GM23248 (cell line): ENCODE measurements at regions not wholly inside any gene's neighbourhood (a gene's known extent, or its start where the extent isn't known, plus 50 kb on each side); places are given as distances from the start of the nearest gene placed in this dataset.

Experiments used
- DNase-seq: peaks from one replicate; pipeline ENCODE4 v3.0.0-alpha.2; 2015
- H2AFZ ChIP-seq: fragments of 200-600 bp; sonication (generic); 2 replicates; pipeline ENCODE4 v1.6.1; 2016; ENCODE audit warnings: antibody characterized with exemption
- H3F3A ChIP-seq: fragments of 200-600 bp; sonication (generic); 2 replicates; pipeline ENCODE4 v1.6.1; 2016; ENCODE audit warnings: mild to moderate bottlenecking, antibody characterized with exemption, mixed run types; ENCODE audit not compliant: insufficient read depth
- H3K27ac ChIP-seq: fragments of 200-600 bp; sonication (generic); 2 replicates; pipeline ENCODE4 v1.5.1; 2016; ENCODE audit warnings: mild to moderate bottlenecking
- H3K27me3 ChIP-seq: fragments of 200-600 bp; sonication (generic); replicated peaks from 2 replicates; pipeline ENCODE4 v1.6.1; 2016; ENCODE audit warnings: mild to moderate bottlenecking; ENCODE audit not compliant: insufficient read depth
- H3K36me3 ChIP-seq: fragments of 200-600 bp; sonication (generic); 2 replicates; pipeline ENCODE4 v1.6.1; 2016; ENCODE audit warnings: low read depth, mild to moderate bottlenecking
- H3K4me1 ChIP-seq: fragments of 200-600 bp; sonication (generic); 2 replicates; pipeline ENCODE4 v1.6.1; 2016; ENCODE audit warnings: mild to moderate bottlenecking; ENCODE audit not compliant: insufficient read depth
- H3K4me2 ChIP-seq: fragments of 200-600 bp; sonication (generic); one replicate; pipeline ENCODE4 v1.6.1; 2016; ENCODE audit warnings: mild to moderate bottlenecking; ENCODE audit not compliant: unreplicated experiment
- H3K4me3 ChIP-seq: fragments of 200-600 bp; sonication (generic); 2 replicates; pipeline ENCODE4 v1.5.1; 2016; ENCODE audit warnings: mild to moderate bottlenecking
- H3K79me2 ChIP-seq: fragments of 200-600 bp; sonication (generic); 2 replicates; pipeline ENCODE4 v1.6.1; 2016; ENCODE audit warnings: mild to moderate bottlenecking; ENCODE audit not compliant: insufficient read depth
- H3K9ac ChIP-seq: fragments of 200-600 bp; sonication (generic); 2 replicates; pipeline ENCODE4 v1.6.1; 2016; ENCODE audit warnings: mild to moderate bottlenecking
- H3K9me2 ChIP-seq: fragments of 200-600 bp; sonication (generic); 2 replicates; pipeline ENCODE4 v1.6.1; 2016; ENCODE audit warnings: mixed run types, mild to moderate bottlenecking, moderate library complexity; ENCODE audit not compliant: insufficient read depth
- H3K9me3 ChIP-seq: fragments of 200-600 bp; sonication (generic); one replicate; pipeline ENCODE4 v1.6.1; 2017; ENCODE audit warnings: low read depth
- H4K20me1 ChIP-seq: fragments of 200-600 bp; sonication (generic); 2 replicates; pipeline ENCODE4 v1.6.0; 2016; ENCODE audit not compliant: insufficient read depth
- EZH2 ChIP-seq: fragments of 200-600 bp; sonication (generic); IDR thresholded peaks from 2 replicates; pipeline ENCODE4 v1.6.1; 2018; ENCODE audit warnings: antibody characterized with exemption, mild to moderate bottlenecking; ENCODE audit not compliant: insufficient read depth, poor library complexity, severe bottlenecking
- EZH2phosphoT487 ChIP-seq: fragments of 200-600 bp; sonication (generic); IDR thresholded peaks from 2 replicates; pipeline ENCODE4 v1.6.1; 2018; ENCODE audit warnings: antibody characterized with exemption, moderate library complexity, mild to moderate bottlenecking, low read depth; ENCODE audit not compliant: insufficient read depth
- WGBS, 2 experiments: methylation state at CpG; one replicate each; pipeline ENCODE4 v1.1.6; 2015 to 2017; ENCODE audit warnings: low lambda C conversion rate in 2 of 2, low coverage in 1 of 2; ENCODE audit errors: missing lambda C conversion rate in 2 of 2; 5-methylcytosine and 5-hydroxymethylcytosine counted together
- in situ Hi-C: fragments of 300-500 bp; cut with MboI; formaldehyde crosslinking; loops from 2 replicates; pipeline ENCODE4 v1.15.0; 2020

DNA sequence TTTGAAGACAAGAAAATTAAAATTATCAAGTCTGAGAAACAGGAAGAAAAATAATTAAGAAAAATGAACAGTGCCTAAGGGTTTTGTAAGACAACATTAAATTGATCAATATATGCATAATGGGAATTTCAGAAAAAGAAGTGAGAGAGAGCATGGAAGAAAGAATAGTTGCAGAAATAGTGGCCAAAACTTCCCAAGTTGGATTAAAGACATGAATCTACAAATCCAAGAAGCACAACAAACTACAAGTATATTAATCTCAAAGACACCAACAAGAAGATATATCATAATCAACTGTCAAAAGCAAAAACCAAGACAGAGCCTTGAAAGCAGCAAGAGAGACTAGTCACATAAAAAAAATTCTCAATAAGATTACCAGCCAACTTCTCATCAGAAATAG lies 488.0 kb downstream of the RASEF start:
- TF ChIP-seq EZH2phosphoT487 (no peak), EZH2 (no peak)
- Histone ChIP-seq H3K9me2 (no peaks in the 10 kb centered on the region), H4K20me1 (no peaks in the 10 kb centered on the region), H2AFZ (no peak overlapping the region), H3F3A (no peaks in the 10 kb centered on the region), H3K4me3 (no peak overlapping the region), H3K4me1 (no peaks in the 10 kb centered on the region), H3K79me2 (no peaks in the 10 kb centered on the region), H3K4me2 (no peak overlapping the region), H3K27ac (no peak overlapping the region), H3K27me3 (peaks cover 3% of the 10 kb centered on the region; the same call in 1 of the 2 replicates), H3K9ac (no peak overlapping the region), H3K9me3 (peaks cover 5% of the 10 kb centered on the region), H3K36me3 (no peaks in the 10 kb centered on the region)
- in situ Hi-C loops: no loop called here
- no peak for DNase-seq

DNA sequence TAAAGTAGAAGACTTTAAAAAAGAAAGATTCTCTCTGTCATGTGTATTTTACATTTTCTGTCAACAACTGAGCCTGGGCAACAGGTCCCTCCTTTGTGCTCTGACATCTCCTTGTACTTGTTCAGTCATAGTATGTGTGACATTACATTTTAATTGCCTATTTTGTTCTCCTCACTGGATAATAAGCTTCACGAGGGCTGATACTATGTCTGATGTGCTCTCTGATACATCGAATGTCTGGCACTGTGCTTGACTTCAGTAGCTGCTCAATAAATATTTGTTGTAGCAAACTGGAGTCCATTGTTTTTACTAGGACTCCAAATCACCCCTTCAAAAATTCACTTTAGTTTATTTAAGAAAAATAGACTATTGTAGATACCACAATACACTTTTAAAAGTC lies 482.0 kb downstream of the RASEF start:
- H2AFZ ChIP-seq: no peak overlapping the region
- in situ Hi-C loops: no loop called here
- H3K9ac ChIP-seq: no peak overlapping the region
- no peaks in the 10 kb centered on the region for H3K36me3 ChIP-seq
- 26 to 31% methylated on average over 2 of the region's 2 CpGs for WGBS, 2 experiments
- H3K4me3 ChIP-seq: no peak overlapping the region
- H3K27ac ChIP-seq: no peak overlapping the region
- H4K20me1 ChIP-seq: no peaks in the 10 kb centered on the region
- H3K4me1 ChIP-seq: no peaks in the 10 kb centered on the region
- peaks cover 7% of the 10 kb centered on the region; the same call in 1 of the 2 replicates for H3K27me3 ChIP-seq
- H3K9me3 ChIP-seq: no peaks in the 10 kb centered on the region
- no peak for DNase-seq
- TF ChIP-seq EZH2 (no peak), EZH2phosphoT487 (no peak)
- H3F3A ChIP-seq: no peaks in the 10 kb centered on the region
- H3K4me2 ChIP-seq: no peak overlapping the region
- no peaks in the 10 kb centered on the region for H3K9me2 ChIP-seq
- H3K79me2 ChIP-seq: no peaks in the 10 kb centered on the region

DNA sequence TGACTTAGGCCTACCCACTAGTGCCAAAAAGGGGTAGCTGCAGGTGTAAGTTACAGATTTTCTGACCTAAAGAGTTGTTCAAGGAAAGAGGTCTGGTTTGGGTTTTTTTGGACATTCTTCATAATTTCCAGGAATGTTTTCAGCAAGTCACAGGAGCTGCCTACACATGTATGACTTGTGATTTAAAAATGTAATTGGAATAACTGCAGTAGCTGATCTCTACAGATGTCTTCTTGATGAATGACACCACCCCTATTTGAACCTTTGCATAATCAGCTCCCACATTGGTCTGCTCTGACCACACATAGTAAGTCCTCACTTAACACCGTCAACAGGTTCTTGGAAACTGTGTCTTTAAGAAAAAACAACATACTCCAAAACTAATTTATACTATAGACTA lies 481.4 kb downstream of the RASEF start:
- no peak overlapping the region for H3K4me3 ChIP-seq
- no peak overlapping the region for H3K9ac ChIP-seq
- WGBS, 2 experiments: 12 to 17% methylated on average over 1 of the region's 1 CpG
- no peaks in the 10 kb centered on the region for H3K79me2 ChIP-seq
- no peaks in the 10 kb centered on the region for H3K9me2 ChIP-seq
- no peaks in the 10 kb centered on the region for H3K4me1 ChIP-seq
- H3F3A ChIP-seq: no peaks in the 10 kb centered on the region
- H3K27me3 ChIP-seq: peaks cover 7% of the 10 kb centered on the region; the same call in 1 of the 2 replicates
- no peaks in the 10 kb centered on the region for H3K36me3 ChIP-seq
- H3K4me2 ChIP-seq: no peak overlapping the region
- H4K20me1 ChIP-seq: no peaks in the 10 kb centered on the region
- TF ChIP-seq EZH2phosphoT487 (no peak), EZH2 (no peak)
- H3K9me3 ChIP-seq: no peaks in the 10 kb centered on the region
- in situ Hi-C loops: no loop called here
- no peak overlapping the region for H2AFZ ChIP-seq
- H3K27ac ChIP-seq: no peak overlapping the region
- DNase-seq: no peak

DNA sequence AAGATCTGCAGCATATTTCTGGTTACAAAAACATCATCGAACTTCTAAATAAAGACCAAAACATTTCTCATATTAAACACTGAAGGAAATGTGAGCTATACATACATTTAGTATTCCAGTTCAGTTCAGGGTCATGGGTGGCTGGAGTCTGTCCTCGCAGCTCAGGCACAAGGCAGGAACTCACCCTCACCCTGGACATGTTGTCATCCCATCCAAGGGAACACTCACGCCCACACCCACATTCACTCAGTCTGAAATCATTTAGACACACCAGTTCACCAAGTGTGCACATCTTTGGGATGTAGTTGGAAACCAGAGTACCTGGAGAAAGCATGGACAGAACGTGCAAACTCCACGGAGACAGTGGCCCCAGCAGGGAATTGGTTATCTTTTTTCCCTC lies 481.0 kb downstream of the RASEF start:
- WGBS, 2 experiments: 47 to 48% methylated on average over 5 of the region's 5 CpGs
- in situ Hi-C loops: no loop called here
- peaks cover 7% of the 10 kb centered on the region; the same call in 1 of the 2 replicates for H3K27me3 ChIP-seq

DNA sequence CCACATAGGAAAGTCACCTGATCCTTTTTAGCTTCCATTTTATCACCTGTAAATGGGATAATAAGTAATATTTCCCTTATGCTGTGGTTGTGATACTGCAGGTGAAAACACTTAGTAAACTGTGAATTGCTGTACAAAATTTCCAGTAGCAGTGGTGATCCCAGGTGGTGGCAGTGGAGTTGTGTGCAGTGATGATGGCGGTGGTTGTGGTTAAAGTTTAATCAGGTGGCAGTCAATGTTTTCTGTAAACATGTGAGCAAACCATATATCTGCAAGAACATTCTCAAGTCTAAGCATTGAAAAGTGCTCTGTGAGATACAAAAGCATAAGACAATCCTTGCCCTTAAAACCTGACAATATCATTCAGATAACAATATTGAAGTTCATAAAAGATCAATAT lies 480.2 kb downstream of the RASEF start:
- no peak overlapping the region for H3K27ac ChIP-seq
- no peaks in the 10 kb centered on the region for H3F3A ChIP-seq
- no peaks in the 10 kb centered on the region for H3K4me1 ChIP-seq
- TF ChIP-seq EZH2phosphoT487: no peak
- no peak for TF ChIP-seq EZH2
- H3K79me2 ChIP-seq: no peaks in the 10 kb centered on the region
- no peaks in the 10 kb centered on the region for H3K9me2 ChIP-seq
- no peak overlapping the region for H3K4me2 ChIP-seq
- no peaks in the 10 kb centered on the region for H4K20me1 ChIP-seq
- no peak overlapping the region for H3K9ac ChIP-seq
- 18 to 36% methylated on average over 1 of the region's 1 CpG for WGBS, 2 experiments
- no peaks in the 10 kb centered on the region for H3K36me3 ChIP-seq
- H2AFZ ChIP-seq: no peak overlapping the region
- peaks cover 7% of the 10 kb centered on the region; the same call in 1 of the 2 replicates for H3K27me3 ChIP-seq
- no peaks in the 10 kb centered on the region for H3K9me3 ChIP-seq
- DNase-seq: no peak
- no peak overlapping the region for H3K4me3 ChIP-seq
- in situ Hi-C loops: no loop called here

More for the DNA sequence above, 481.0 kb downstream of the RASEF start:
- Histone ChIP-seq H3K9me2 (no peaks in the 10 kb centered on the region), H3K4me1 (no peaks in the 10 kb centered on the region), H4K20me1 (no peaks in the 10 kb centered on the region), H3K27ac (no peak overlapping the region), H3K9ac (no peak overlapping the region), H3F3A (no peaks in the 10 kb centered on the region), H3K4me2 (no peak overlapping the region), H3K9me3 (no peaks in the 10 kb centered on the region), H3K79me2 (no peaks in the 10 kb centered on the region), H2AFZ (no peak overlapping the region), H3K4me3 (no peak overlapping the region), H3K36me3 (no peaks in the 10 kb centered on the region)
- DNase-seq: no peak
- no peak for TF ChIP-seq EZH2phosphoT487
- no peak for TF ChIP-seq EZH2
